ENCODE measurements at regions not wholly inside any gene's neighbourhood (a gene's known extent, or its start where the extent isn't known, plus 50 kb on each side); places are given as distances from the start of the nearest gene placed in this dataset.

- no peak for FAIRE-seq
- DNase-seq (ENCODE audit: insufficient read length, low spot score), result no peak
Measured at GRCh38 chr13:61812286-61812685, 396.6 kb upstream of the PCDH20 start.

- DNase-seq (ENCODE audit: insufficient read length, low spot score), result no peak
- no peak for FAIRE-seq
Measured at GRCh38 chr13:61810065-61810464, 394.4 kb upstream of the PCDH20 start.

GRCh38 chr13:61797397-61797796, 381.7 kb upstream of the PCDH20 start:
- DNase-seq (ENCODE audit: insufficient read length, low spot score) (no peak), FAIRE-seq (no peak)

GRCh38 chr13:61795580-61795979, 379.9 kb upstream of the PCDH20 start:
- DNase-seq (ENCODE audit: insufficient read length, low spot score), result no peak
- FAIRE-seq, result no peak

- FAIRE-seq, result no peak
- no peak for DNase-seq (ENCODE audit: insufficient read length, low spot score)
Measured at GRCh38 chr13:61779456-61779855, 363.8 kb upstream of the PCDH20 start.

- FAIRE-seq, result no peak
- no peak for DNase-seq (ENCODE audit: insufficient read length, low spot score)
Measured at GRCh38 chr13:61778531-61778930, 362.9 kb upstream of the PCDH20 start.

GRCh38 chr13:61777899-61778298, 362.2 kb upstream of the PCDH20 start:
- no peak for FAIRE-seq

DNA sequence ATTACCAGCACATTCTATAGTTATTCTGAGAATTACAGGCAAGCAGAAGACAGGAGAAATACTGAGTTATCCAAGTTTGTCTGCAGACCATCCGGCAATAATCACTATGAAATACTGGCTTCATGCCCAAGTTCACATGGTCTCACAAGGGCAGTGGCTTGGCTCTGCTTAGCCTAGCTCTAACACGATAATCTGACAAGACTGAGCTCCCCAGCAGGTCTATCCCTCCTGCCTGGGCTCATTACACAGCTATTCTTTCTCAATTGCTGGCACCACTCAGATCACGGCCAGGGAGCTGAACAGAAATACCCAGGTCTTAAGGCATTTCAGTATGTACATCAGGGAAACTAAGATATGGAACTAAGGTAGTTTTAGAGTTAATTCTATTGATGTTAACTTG, 361.6 kb upstream of the PCDH20 start:
- FAIRE-seq, result no peak

More at GRCh38 chr13:61777899-61778298, 362.2 kb upstream of the PCDH20 start:
- DNase-seq (ENCODE audit: insufficient read length, low spot score), result no peak

DNA sequence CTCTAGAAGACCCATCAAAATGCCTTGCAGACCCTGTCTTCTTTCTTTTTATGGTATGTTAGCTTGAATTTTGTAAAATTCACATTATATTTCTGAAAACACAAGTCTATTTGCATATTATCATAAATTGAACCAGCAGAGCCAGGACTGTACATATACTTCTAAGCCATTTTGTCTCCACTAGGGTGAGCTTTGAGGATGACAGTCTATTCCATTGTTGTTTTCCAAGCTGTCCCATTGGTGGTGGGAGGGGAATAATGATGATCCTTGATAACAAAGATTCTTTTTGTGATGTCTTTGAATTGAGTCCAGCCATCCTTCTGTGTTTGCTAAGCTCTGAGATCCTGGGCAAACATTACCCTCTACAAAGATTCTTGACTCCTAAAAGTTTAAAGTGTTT, 359.3 kb upstream of the PCDH20 start:
- DNase-seq (ENCODE audit: insufficient read length, low spot score) (no peak), FAIRE-seq (no peak)

More for the DNA sequence above, 361.6 kb upstream of the PCDH20 start:
- no peak for DNase-seq (ENCODE audit: insufficient read length, low spot score)

DNA sequence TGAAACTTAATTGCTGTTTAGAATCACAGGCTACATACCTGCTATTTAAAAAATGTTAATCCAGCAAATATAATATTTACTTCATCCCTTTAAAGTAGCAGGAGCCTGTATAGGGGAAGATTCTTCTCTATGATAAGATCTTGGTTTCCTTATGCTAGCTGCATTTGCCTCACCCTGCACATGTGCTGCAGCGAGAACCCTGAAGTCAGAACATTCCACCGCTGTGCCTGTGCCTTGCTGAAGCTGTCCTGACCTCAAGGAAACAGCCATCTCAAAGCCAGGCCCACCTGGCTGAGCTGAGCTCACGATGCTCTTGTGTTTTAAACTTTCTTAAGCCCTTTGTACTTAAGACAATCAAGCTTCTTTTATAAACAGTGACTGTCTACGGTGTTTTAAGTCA, 355.0 kb upstream of the PCDH20 start:
- FAIRE-seq, result no peak
- no peak for DNase-seq (ENCODE audit: insufficient read length, low spot score)

- DNase-seq (ENCODE audit: insufficient read length, low spot score), result no peak
- FAIRE-seq, result no peak
Measured at GRCh38 chr13:61768175-61768574, 352.5 kb upstream of the PCDH20 start.

GRCh38 chr13:61766667-61767058, 351.0 kb upstream of the PCDH20 start:
- FAIRE-seq, result no peak
- no peak for DNase-seq (ENCODE audit: insufficient read length, low spot score)

DNA sequence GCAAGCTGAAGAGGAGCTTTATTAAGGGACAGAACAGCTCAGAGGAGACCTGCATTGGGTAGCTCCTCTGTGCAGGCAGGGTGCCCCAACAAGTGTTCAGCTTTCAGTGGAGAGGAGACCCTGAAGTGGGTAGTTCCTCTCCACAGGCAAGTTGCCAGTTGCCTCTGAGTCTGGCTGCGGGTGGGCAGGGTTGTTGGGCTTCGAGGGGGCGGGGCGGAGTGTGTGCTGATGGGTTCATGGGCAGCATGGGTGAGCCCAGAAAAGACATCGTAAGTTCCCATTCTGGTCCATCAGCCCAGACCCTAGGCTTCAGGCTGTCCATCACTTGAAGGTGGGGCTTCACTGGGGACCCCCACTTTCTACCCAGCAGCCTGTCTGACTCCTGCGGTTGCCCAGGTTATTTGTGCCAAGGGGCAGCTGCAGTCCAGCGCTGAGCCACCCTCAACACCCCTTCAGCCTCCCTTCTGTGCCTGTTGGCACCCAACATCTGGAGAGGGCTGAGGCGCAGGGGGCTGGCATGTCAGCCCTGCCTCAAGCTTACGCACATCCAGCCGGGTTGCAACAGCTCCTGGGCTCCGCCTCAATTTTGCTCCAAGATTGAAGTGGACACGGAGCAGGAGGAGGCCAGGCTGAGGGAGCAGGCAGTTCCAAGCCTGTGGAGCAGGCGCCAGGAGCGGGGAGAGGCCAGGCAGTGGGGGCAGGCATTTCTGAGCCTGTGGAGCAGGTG, 350.5 kb upstream of the PCDH20 start:
- DNase-seq (ENCODE audit: insufficient read length, low spot score) (no peak), FAIRE-seq (no peak)

- no peak for FAIRE-seq
- DNase-seq (ENCODE audit: insufficient read length, low spot score), result no peak
Measured at GRCh38 chr13:61765181-61765742, 349.6 kb upstream of the PCDH20 start.

DNA sequence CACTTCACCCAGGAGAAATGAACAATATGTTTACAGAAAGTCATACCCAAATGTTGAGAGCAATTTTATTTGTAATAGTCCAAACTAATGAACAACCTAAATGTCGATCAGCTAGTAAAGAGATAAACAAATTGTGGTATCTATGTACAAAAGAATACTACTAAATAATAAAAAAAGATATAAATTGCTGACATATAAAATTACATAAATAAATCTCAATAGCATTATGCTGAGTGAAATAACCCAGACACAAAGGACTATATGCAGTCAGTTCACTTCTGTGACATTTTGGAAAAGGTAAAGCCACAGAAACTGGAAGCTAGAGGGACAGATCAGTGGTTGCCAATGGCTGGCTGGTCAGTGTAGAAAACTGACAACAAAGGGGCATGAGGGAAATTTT, 346.0 kb upstream of the PCDH20 start:
- FAIRE-seq (no peak), DNase-seq (ENCODE audit: insufficient read length, low spot score) (no peak)

DNA sequence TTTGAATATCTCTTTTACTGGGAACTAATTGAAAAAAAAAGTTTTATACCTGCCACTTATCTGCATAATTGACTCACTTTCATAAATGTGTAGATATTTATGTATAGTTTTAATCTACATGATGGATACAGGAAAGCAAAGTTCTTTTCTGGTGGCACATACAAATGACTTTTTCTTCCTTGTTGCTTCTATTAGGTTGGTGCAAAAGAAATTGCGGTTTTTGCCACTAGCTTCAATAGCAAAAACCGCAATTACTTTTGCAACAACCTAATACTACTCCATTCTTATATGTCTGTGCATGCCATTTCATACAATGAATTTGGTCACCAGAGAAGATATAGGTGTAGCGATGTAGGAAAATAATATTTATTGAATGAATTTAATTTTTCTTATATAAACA, 344.5 kb upstream of the PCDH20 start:
- FAIRE-seq (no peak), DNase-seq (ENCODE audit: insufficient read length, low spot score) (no peak)

DNA sequence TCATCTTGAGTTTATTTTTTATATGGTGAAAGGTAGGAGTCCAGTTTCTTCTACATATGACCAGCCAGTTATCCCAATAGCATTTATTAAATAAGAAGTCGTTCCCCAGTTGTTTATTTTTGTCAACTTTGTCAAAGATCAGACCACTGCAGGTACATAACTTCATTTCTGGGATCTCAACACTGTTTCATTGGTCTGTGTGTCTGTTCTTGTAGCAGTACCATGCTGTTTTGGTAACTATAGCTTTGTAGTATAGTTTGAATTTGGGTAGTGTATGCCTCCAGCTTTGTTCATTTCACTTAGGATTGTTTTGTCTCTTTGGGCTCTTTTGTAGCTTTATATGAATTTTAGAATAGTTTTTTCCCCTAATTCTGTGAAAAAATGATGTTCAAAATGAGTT, 340.4 kb upstream of the PCDH20 start:
- FAIRE-seq (no peak), DNase-seq (ENCODE audit: insufficient read length, low spot score) (no peak)

DNA sequence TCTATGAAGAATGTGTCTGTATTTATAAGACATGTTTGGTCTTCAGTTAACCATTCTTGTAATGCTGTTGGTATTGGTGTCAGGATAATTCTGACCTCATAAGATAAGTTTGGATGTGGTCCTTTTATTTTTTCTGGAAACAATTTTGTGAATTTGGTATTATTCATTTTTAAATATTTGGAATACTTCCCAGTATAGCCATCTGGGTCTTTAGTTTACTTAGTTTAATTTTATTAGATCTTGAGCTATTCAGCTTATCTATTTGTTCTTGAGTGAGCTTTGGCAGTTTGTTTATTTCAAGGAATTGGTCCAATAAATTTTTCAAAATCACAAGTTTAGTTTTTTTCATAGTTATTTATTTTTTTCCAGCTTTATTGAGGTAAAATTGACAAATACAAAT, 335.4 kb upstream of the PCDH20 start:
- DNase-seq (ENCODE audit: insufficient read length, low spot score) (no peak), FAIRE-seq (no peak)

DNA sequence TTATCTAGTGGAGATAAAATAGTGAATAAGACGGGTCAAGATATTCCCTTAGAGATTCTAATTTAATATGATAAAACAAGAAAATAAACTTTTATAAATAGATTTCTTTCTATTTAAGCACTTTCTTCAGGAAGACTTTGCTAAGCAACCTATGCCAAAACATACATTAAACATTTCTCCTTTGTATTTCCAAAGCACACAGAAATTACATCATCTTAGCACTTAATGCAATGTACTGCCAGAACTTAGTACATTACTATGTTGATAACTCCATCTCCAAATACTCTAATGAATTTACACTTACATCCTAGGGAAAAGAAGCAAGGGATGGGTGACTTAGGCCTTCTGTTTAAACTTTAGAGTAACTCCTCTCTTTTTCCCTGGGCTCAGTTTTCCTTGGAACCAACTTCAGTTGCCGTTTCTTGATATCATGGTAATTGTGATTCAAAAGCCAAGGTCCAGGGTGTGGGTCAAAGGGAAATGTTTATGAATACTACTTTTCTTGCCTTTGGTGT, 322.6 kb upstream of the PCDH20 start:
- DNase-seq (ENCODE audit: insufficient read length, low spot score), result no peak
- no peak for FAIRE-seq

DNA sequence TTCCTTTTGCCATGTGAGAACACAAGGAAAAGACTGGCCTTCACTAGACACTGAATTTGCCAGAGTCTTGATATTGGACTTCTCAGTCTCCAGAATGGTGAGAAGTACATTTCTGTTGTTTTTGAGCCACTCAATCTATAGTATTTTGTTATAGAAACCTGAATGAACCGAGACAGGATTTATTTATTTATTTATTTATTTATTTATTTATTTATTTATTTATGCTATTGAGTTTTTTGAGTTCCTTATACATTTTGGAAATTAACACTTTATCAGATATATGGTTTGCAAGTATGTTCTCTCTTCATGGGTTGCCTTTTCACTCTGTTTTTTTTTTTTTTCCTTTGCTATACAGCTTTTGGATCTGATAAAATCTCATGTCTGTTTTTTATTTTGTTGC, 319.0 kb upstream of the PCDH20 start:
- FAIRE-seq, result no peak
- no peak for DNase-seq (ENCODE audit: insufficient read length, low spot score)

DNA sequence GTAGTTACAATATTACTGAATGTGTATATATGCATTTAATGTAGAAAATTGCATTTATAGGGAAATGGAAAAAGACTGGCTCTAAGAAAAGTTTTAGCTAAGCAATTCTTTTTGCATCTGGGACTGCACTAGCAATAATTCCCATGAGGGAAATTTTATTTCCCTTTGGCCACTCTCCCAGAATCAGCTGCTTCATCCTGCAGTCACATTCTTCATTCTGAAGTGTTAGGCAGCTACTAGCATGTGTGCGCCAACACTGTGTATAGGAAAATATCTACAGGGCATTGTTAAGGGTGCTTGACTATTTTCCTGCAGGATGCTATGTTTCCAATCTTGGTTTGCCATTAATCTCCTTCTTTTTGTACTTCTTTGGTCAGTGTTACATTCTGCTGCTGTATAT, 312.8 kb upstream of the PCDH20 start:
- DNase-seq (ENCODE audit: insufficient read length, low spot score) (no peak), FAIRE-seq (no peak)

DNA sequence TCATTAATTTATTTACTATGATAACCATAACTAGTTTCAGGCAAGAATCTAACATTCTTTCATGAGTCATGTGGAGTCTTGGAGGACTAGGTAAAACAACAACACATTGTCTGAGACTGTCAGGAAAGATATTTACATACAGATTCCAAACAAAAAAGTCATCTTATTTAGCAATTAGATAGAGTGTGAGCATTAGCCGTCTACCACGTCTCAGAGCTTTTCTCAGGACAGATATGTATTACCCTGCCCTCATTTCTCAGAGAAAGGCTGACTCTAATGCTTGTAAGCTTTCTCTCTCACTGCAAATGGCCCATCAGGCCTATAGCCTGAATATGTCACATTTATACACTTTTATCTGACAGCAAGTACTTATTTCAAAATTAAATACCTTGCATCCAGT, 312.1 kb upstream of the PCDH20 start:
- no peak for FAIRE-seq
- DNase-seq (ENCODE audit: insufficient read length, low spot score), result no peak

GRCh38 chr13:61725806-61726205, 310.2 kb upstream of the PCDH20 start:
- FAIRE-seq (no peak), DNase-seq (ENCODE audit: insufficient read length, low spot score) (no peak)
